ENCODE measurements at regions not wholly inside any gene's neighbourhood (a gene's known extent, or its start where the extent isn't known, plus 50 kb on each side); places are given as distances from the start of the nearest gene placed in this dataset.

DNA sequence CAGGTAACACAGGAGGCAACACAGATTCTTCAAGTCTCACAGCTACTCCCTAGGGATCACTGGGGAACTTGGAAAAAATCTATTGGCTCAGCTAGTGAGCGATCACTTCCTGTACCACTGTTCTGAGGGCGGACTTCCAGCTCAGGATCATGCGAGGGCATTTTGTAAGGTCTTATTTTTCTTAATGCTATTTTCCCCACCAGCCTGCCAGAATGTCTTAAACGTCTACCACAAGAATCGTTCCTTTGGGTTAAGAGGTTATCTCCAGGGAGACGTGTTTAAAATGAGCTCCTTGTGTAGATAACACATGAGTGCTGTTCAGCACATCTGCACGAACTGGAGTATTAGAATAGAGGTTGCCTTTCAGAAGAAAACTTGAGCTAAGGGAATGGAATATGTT lies 162.6 kb downstream of the ETNK1 start:
- TF ChIP-seq POLR2A (IDR thresholded peaks at IDR 0.05) = no peak
- TF ChIP-seq, protein P1, sequence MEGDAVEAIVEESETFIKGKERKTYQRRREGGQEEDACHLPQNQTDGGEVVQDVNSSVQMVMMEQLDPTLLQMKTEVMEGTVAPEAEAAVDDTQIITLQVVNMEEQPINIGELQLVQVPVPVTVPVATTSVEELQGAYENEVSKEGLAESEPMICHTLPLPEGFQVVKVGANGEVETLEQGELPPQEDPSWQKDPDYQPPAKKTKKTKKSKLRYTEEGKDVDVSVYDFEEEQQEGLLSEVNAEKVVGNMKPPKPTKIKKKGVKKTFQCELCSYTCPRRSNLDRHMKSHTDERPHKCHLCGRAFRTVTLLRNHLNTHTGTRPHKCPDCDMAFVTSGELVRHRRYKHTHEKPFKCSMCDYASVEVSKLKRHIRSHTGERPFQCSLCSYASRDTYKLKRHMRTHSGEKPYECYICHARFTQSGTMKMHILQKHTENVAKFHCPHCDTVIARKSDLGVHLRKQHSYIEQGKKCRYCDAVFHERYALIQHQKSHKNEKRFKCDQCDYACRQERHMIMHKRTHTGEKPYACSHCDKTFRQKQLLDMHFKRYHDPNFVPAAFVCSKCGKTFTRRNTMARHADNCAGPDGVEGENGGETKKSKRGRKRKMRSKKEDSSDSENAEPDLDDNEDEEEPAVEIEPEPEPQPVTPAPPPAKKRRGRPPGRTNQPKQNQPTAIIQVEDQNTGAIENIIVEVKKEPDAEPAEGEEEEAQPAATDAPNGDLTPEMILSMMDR (IDR thresholded peaks at IDR 0.05) = no peak
- TF ChIP-seq EP300 (IDR thresholded peaks at IDR 0.05) = no peak
- peak; percentile 20 for TF ChIP-seq POLR2AphosphoS5 (IDR thresholded peaks at IDR 0.05)
